HG03439 (cell line): ENCODE measurements at regions not wholly inside any gene's neighbourhood (a gene's known extent, or its start where the extent isn't known, plus 50 kb on each side); places are given as distances from the start of the nearest gene placed in this dataset.
"Not testable (repeated sequence)": the region's sequence is repeated elsewhere in the genome, so short reads cannot be mapped to it uniquely, and the experiment has no call there.

Experiments used
- ATAC-seq: cut with Tn5 transposase; IDR thresholded peaks from one replicate; pipeline ENCODE4 v1.9.1; 2021; ENCODE audit warnings: mild to moderate bottlenecking, moderate library complexity; ENCODE audit not compliant: unreplicated experiment

- ATAC-seq: no peak
Measured at GRCh38 chr4:38330321-38330720, 333.7 kb upstream of the KLF3 start.

- no peak for ATAC-seq
Measured at GRCh38 chr4:38330936-38331335, 333.1 kb upstream of the KLF3 start.

- no peak for ATAC-seq
Measured at GRCh38 chr4:38332699-38333098, 331.3 kb upstream of the KLF3 start.

- ATAC-seq: no peak
Measured at GRCh38 chr4:38333219-38333618, 330.8 kb upstream of the KLF3 start.

GRCh38 chr4:38334791-38335190, 329.2 kb upstream of the KLF3 start:
- ATAC-seq: no peak

- not testable (repeated sequence) for ATAC-seq
Measured at GRCh38 chr4:38338939-38339338, 325.1 kb upstream of the KLF3 start.

GRCh38 chr4:38343608-38344007, 320.4 kb upstream of the KLF3 start:
- no peak for ATAC-seq

- ATAC-seq: no peak
Measured at GRCh38 chr4:38344929-38345328, 319.1 kb upstream of the KLF3 start.

GRCh38 chr4:38347251-38347650, 316.7 kb upstream of the KLF3 start:
- ATAC-seq: no peak

GRCh38 chr4:38354421-38354820, 309.6 kb upstream of the KLF3 start:
- ATAC-seq: no peak

- ATAC-seq: no peak
Measured at GRCh38 chr4:38354872-38355271, 309.1 kb upstream of the KLF3 start.

GRCh38 chr4:38356686-38357085, 307.3 kb upstream of the KLF3 start:
- ATAC-seq: no peak

- no peak for ATAC-seq
Measured at GRCh38 chr4:38357546-38357945, 306.5 kb upstream of the KLF3 start.

GRCh38 chr4:38359113-38359512, 304.9 kb upstream of the KLF3 start:
- ATAC-seq: no peak

GRCh38 chr4:38360201-38360600, 303.8 kb upstream of the KLF3 start:
- no peak for ATAC-seq

GRCh38 chr4:38364383-38364963, 299.5 kb upstream of the KLF3 start:
- no peak for ATAC-seq

GRCh38 chr4:38365261-38365660, 298.7 kb upstream of the KLF3 start:
- no peak for ATAC-seq

- ATAC-seq: no peak
Measured at GRCh38 chr4:38365748-38366310, 298.2 kb upstream of the KLF3 start.

GRCh38 chr4:38366456-38366855, 297.5 kb upstream of the KLF3 start:
- no peak for ATAC-seq

GRCh38 chr4:38366997-38367396, 297.0 kb upstream of the KLF3 start:
- ATAC-seq: no peak

- ATAC-seq: no peak
Measured at GRCh38 chr4:38367642-38368174, 296.3 kb upstream of the KLF3 start.

GRCh38 chr4:38368613-38369012, 295.4 kb upstream of the KLF3 start:
- ATAC-seq: no peak

- ATAC-seq: no peak
Measured at GRCh38 chr4:38371391-38371851, 292.6 kb upstream of the KLF3 start.
